HFFc6 (cell line): ENCODE measurements at regions not wholly inside any gene's neighbourhood (a gene's known extent, or its start where the extent isn't known, plus 50 kb on each side); places are given as distances from the start of the nearest gene placed in this dataset.

Experiments
- DNase-seq: peaks from one replicate; pipeline ENCODE4 v3.0.0-alpha.2; 2018
- H3K27ac Mint-ChIP-seq: 2 replicates; pipeline ENCODE4 v1.8.0; 2020; ENCODE audit warnings: mild to moderate bottlenecking, mixed read lengths
- H3K27me3 Mint-ChIP-seq: 2 replicates; pipeline ENCODE4 v1.8.0; 2021; ENCODE audit warnings: mild to moderate bottlenecking, moderate library complexity, mixed read lengths; ENCODE audit not compliant: insufficient read depth
- H3K36me3 Mint-ChIP-seq: 2 replicates; pipeline ENCODE4 v1.8.0; 2021; ENCODE audit warnings: low read depth, mixed read lengths
- H3K4me1 Mint-ChIP-seq: 2 replicates; pipeline ENCODE4 v1.8.0; 2020; ENCODE audit warnings: low read depth, mixed read lengths
- H3K4me3 Mint-ChIP-seq: 2 replicates; pipeline ENCODE4 v1.8.0; 2020; ENCODE audit warnings: mild to moderate bottlenecking, moderate library complexity, mixed read lengths
- H3K9me3 Mint-ChIP-seq: 2 replicates; pipeline ENCODE4 v1.8.0; 2020; ENCODE audit warnings: mild to moderate bottlenecking, mixed read lengths
- CTCF ChIP-seq: fragments of 200-600 bp; sonication (generic); IDR thresholded peaks from 2 replicates; pipeline ENCODE4 v1.5.0; 2021; ENCODE audit warnings: antibody characterized with exemption, mild to moderate bottlenecking

- peaks cover 14% of the 10 kb centered on the region for H3K27me3 Mint-ChIP-seq
- no peak overlapping the region for H3K27ac Mint-ChIP-seq
- peaks cover 31% of the 10 kb centered on the region for H3K4me1 Mint-ChIP-seq
Observed at GRCh38 chr12:113766131-113766878, 199.8 kb downstream of the RBM19 start.

GRCh38 chr12:113764661-113765060, 201.5 kb downstream of the RBM19 start:
- no peak for DNase-seq

More at GRCh38 chr12:113766131-113766878, 199.8 kb downstream of the RBM19 start:
- Mint-ChIP-seq H3K4me3 (0 out of 2 replicates have a peak overlapping the region, but pooled peaks have one; percentile 17), H3K9me3 (no peaks in the 10 kb centered on the region), H3K36me3 (no peaks in the 10 kb centered on the region)
- TF ChIP-seq CTCF = no peak
- DNase-seq = no peak

GRCh38 chr12:113762882-113763816, 203.0 kb downstream of the RBM19 start:
- H3K36me3 Mint-ChIP-seq = no peaks in the 10 kb centered on the region
- TF ChIP-seq CTCF = no peak
- no peak for DNase-seq
- H3K4me3 Mint-ChIP-seq = no peak overlapping the region
- H3K27ac Mint-ChIP-seq = no peak overlapping the region
- peaks cover 23% of the 10 kb centered on the region for H3K27me3 Mint-ChIP-seq
- peaks cover 31% of the 10 kb centered on the region for H3K4me1 Mint-ChIP-seq
- peaks cover 3% of the 10 kb centered on the region; the same call in 1 of the 2 replicates for H3K9me3 Mint-ChIP-seq

More at GRCh38 chr12:113764661-113765060, 201.5 kb downstream of the RBM19 start:
- peaks cover 31% of the 10 kb centered on the region for H3K4me1 Mint-ChIP-seq
- peaks cover 20% of the 10 kb centered on the region; the same call in 1 of the 2 replicates for H3K27me3 Mint-ChIP-seq
- no peak overlapping the region for H3K4me3 Mint-ChIP-seq
- no peaks in the 10 kb centered on the region for H3K36me3 Mint-ChIP-seq
- H3K27ac Mint-ChIP-seq = no peak overlapping the region
- no peaks in the 10 kb centered on the region for H3K9me3 Mint-ChIP-seq
- TF ChIP-seq CTCF = no peak

GRCh38 chr12:113762155-113762881, 203.8 kb downstream of the RBM19 start:
- H3K27me3 Mint-ChIP-seq = peaks cover 31% of the 10 kb centered on the region
- peak overlapping the region; percentile 22; the same call in 1 of the 2 replicates for H3K27ac Mint-ChIP-seq
- H3K4me3 Mint-ChIP-seq = peak overlapping the region; percentile 13; the same call in 1 of the 2 replicates
- peaks cover 3% of the 10 kb centered on the region; the same call in 1 of the 2 replicates for H3K9me3 Mint-ChIP-seq
- no peaks in the 10 kb centered on the region for H3K36me3 Mint-ChIP-seq
- H3K4me1 Mint-ChIP-seq = peaks cover 26% of the 10 kb centered on the region
- DNase-seq = no peak
- no peak for TF ChIP-seq CTCF

GRCh38 chr12:113759135-113759534, 207.0 kb downstream of the RBM19 start:
- no peak for TF ChIP-seq CTCF
- Mint-ChIP-seq H3K27me3 (peaks cover 38% of the 10 kb centered on the region), H3K4me1 (peaks cover 17% of the 10 kb centered on the region), H3K36me3 (no peaks in the 10 kb centered on the region), H3K27ac (no peak overlapping the region), H3K4me3 (no peak overlapping the region), H3K9me3 (peaks cover 3% of the 10 kb centered on the region; the same call in 1 of the 2 replicates)
- DNase-seq = no peak
